22Rv1 (cell line): ENCODE measurements at regions not wholly inside any gene's neighbourhood (a gene's known extent, or its start where the extent isn't known, plus 50 kb on each side); places are given as distances from the start of the nearest gene placed in this dataset.

Experiments used
- ZFX ChIP-seq: fragments of 450-650 bp; IDR thresholded peaks from 2 replicates; pipeline ENCODE4 v1.6.1; 2017; ENCODE audit warnings: antibody characterized with exemption, borderline replicate concordance
- TF ChIP-seq, protein P1 (sequence below): fragments of 450-650 bp; IDR thresholded peaks from 2 replicates; pipeline ENCODE4 v1.5.1; 2017; ENCODE audit warnings: mild to moderate bottlenecking

DNA sequence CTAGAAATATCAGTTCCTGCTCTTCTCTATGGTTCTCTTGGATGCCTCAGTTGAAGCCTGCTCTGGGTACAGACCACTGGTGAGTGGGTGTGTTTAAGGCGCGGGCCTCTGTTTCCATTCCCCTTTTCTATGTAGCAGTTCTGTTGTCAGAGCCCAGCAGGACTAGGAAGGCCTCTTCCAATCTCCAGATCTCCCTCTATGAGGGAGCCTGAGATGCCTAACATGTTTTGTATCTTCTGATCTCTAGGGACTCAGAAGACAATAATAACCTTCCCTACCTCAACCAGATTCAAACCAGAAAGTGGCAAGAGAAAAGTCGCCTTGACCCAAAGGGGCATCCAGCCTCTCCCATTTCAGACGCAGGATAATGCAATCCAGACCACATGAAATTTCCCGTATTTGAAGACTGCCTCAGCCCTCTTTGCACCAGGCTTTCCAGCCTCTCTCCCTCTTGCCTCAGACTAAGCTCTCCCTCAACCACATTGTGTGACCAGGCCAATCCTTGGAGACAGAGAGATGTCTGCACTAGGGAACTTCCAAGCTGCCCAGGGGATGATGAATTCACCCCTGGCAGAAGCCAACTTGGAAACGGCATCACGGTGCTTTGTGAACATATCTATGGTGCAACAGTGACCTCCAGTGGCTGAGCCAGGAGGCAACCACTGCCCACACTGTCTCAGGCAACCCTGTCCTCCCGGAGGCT is 150.1 kb upstream of the UBASH3B start:
- TF ChIP-seq, protein P1, sequence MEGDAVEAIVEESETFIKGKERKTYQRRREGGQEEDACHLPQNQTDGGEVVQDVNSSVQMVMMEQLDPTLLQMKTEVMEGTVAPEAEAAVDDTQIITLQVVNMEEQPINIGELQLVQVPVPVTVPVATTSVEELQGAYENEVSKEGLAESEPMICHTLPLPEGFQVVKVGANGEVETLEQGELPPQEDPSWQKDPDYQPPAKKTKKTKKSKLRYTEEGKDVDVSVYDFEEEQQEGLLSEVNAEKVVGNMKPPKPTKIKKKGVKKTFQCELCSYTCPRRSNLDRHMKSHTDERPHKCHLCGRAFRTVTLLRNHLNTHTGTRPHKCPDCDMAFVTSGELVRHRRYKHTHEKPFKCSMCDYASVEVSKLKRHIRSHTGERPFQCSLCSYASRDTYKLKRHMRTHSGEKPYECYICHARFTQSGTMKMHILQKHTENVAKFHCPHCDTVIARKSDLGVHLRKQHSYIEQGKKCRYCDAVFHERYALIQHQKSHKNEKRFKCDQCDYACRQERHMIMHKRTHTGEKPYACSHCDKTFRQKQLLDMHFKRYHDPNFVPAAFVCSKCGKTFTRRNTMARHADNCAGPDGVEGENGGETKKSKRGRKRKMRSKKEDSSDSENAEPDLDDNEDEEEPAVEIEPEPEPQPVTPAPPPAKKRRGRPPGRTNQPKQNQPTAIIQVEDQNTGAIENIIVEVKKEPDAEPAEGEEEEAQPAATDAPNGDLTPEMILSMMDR = peak; percentile 77
- no peak for TF ChIP-seq ZFX
